SK-N-SH (cell line): ENCODE measurements at regions not wholly inside any gene's neighbourhood (a gene's known extent, or its start where the extent isn't known, plus 50 kb on each side); places are given as distances from the start of the nearest gene placed in this dataset.

Source experiments
- CTCF ChIA-PET: fragments of 300-600, 350-600 bp; formaldehyde crosslinking; extraction: SDS; loops from one replicate; lab custom pipeline; 2021; lab: Yijun Ruan, JAX
- POLR2A ChIA-PET: fragments of 350-600 bp; sonication (Branson Sonifier 250); formaldehyde crosslinking; extraction: SDS; loops from one replicate; lab custom pipeline; 2020; ENCODE audit warnings: antibody characterized with exemption, inconsistent platforms; lab: Yijun Ruan, JAX
- DNase-seq: peaks from one replicate; pipeline ENCODE4 v3.0.0; 2012
- H2AFZ ChIP-seq: fragments of 200-600 bp; sonication (generic); 2 replicates; pipeline ENCODE4 v1.8.1; 2016; ENCODE audit warnings: antibody characterized with exemption, mild to moderate bottlenecking, low read depth
- H3F3A ChIP-seq: fragments of 200-600 bp; sonication (generic); replicated peaks from 2 replicates; pipeline ENCODE3; 2016; ENCODE audit warnings: antibody characterized with exemption, mild to moderate bottlenecking; ENCODE audit not compliant: insufficient read depth
- H3K27ac ChIP-seq, 2 experiments: fragments of 200-500 bp in 1 of 2; fragments of 200-600 bp in 1 of 2; sonication (Bioruptor generic) in 1 of 2; sonication (generic), shearing (Covaris generic) in 1 of 2; 2 replicates each; pipeline versions ENCODE4 v1.5.1 to v1.6.1; 2014 to 2016; ENCODE audit warnings: low read depth in 2 of 2, inconsistent platforms in 1 of 2, low read length in 1 of 2, mild to moderate bottlenecking in 1 of 2, mixed read lengths in 1 of 2
- H3K27me3 ChIP-seq: fragments of 200-600 bp; sonication (generic), shearing (Covaris generic); 2 replicates; pipeline ENCODE4 v1.6.1; 2016; ENCODE audit warnings: mixed run types; ENCODE audit not compliant: insufficient read depth
- H3K36me3 ChIP-seq, 2 experiments: fragments of 200-500 bp in 1 of 2; fragments of 200-600 bp in 1 of 2; sonication (Bioruptor generic) in 1 of 2; sonication (generic) in 1 of 2; replicated peaks in 1 of 2; 2 replicates each; pipeline versions ENCODE3 to v1.5.1; 2014 to 2016; ENCODE audit warnings: low read length in 1 of 2, mild to moderate bottlenecking in 1 of 2; ENCODE audit not compliant: insufficient read depth in 2 of 2, control insufficient read depth in 1 of 2
- H3K4me1 ChIP-seq, 2 experiments: fragments of 200-500 bp in 1 of 2; fragments of 200-600 bp in 1 of 2; sonication (Bioruptor generic) in 1 of 2; sonication (generic), shearing (Covaris generic) in 1 of 2; 2 replicates each; pipeline versions ENCODE4 v1.5.1 to v1.6.1; 2014 to 2016; ENCODE audit warnings: low read depth in 1 of 2, low read length in 1 of 2, mixed run types in 1 of 2; ENCODE audit not compliant: insufficient read depth in 2 of 2, control insufficient read depth in 1 of 2
- H3K4me2 ChIP-seq: fragments of 200-600 bp; sonication (generic), shearing (Covaris generic); 2 replicates; pipeline ENCODE4 v1.6.1; 2017; ENCODE audit warnings: mixed run types
- H3K4me3 ChIP-seq, 2 experiments: fragments of 200-500 bp in 1 of 2; fragments of 200-600 bp in 1 of 2; sonication (Bioruptor generic) in 1 of 2; sonication (generic), shearing (Covaris generic) in 1 of 2; 2 replicates each; pipeline versions ENCODE4 v1.5.1 to v1.8.1; 2014 to 2016; ENCODE audit warnings: low read depth in 2 of 2, inconsistent platforms in 1 of 2, low read length in 1 of 2, mild to moderate bottlenecking in 1 of 2, mixed read lengths in 1 of 2, moderate library complexity in 1 of 2
- H3K79me2 ChIP-seq: fragments of 200-600 bp; sonication (generic); 2 replicates; pipeline ENCODE4 v1.8.1; 2017; ENCODE audit warnings: mild to moderate bottlenecking; ENCODE audit not compliant: insufficient read depth
- H3K9ac ChIP-seq: fragments of 200-600 bp; sonication (generic); 2 replicates; pipeline ENCODE4 v1.6.1; 2017; ENCODE audit warnings: mixed run types
- H3K9me2 ChIP-seq: fragments of 200-600 bp; sonication (generic); 2 replicates; pipeline ENCODE4 v1.6.1; 2017; ENCODE audit warnings: mixed run types
- H3K9me3 ChIP-seq: fragments of 200-600 bp; sonication (generic); 2 replicates; pipeline ENCODE4 v1.6.1; 2017; ENCODE audit warnings: mixed run types, mild to moderate bottlenecking, moderate library complexity
- H4K20me1 ChIP-seq: fragments of 200-600 bp; sonication (generic); 2 replicates; pipeline ENCODE4 v1.6.1; 2017; ENCODE audit warnings: mild to moderate bottlenecking, mixed run types; ENCODE audit not compliant: insufficient read depth
- ELF1 ChIP-seq: IDR thresholded peaks from 2 replicates; pipeline ENCODE4 v1.4.0; 2012
- FOXJ3 ChIP-seq: sonication (generic); formaldehyde crosslinking; IDR thresholded peaks from 2 replicates; pipeline ENCODE4 v1.5.1; 2020; ENCODE audit warnings: mild to moderate bottlenecking, missing genetic modification reagents
- GABPA ChIP-seq: IDR thresholded peaks from 2 replicates; pipeline ENCODE4 v1.4.0; 2012; ENCODE audit warnings: low read depth, mild to moderate bottlenecking
- GATA2 ChIP-seq: sonication (generic); formaldehyde crosslinking; IDR thresholded peaks from 2 replicates; pipeline ENCODE4 v1.5.0; 2020; ENCODE audit warnings: mild to moderate bottlenecking, missing genetic modification reagents
- MEF2A ChIP-seq: IDR thresholded peaks from 2 replicates; pipeline ENCODE4 v1.4.0; 2012; ENCODE audit warnings: low read depth, borderline replicate concordance
- PBX3 ChIP-seq: IDR thresholded peaks from 2 replicates; pipeline ENCODE4; 2012
- REST ChIP-seq: IDR thresholded peaks from 2 replicates; pipeline ENCODE4 v1.6.1; 2012; ENCODE audit warnings: mild to moderate bottlenecking, low read depth, low read length, moderate library complexity
- RFX5 ChIP-seq: IDR thresholded peaks from 2 replicates; pipeline ENCODE4 v1.6.1; 2012; ENCODE audit warnings: mild to moderate bottlenecking, improper control_type of control experiment, low read length
- TAF1 ChIP-seq: IDR thresholded peaks from 2 replicates; pipeline ENCODE4 v1.6.1; 2012; ENCODE audit warnings: low read depth, mild to moderate bottlenecking, low read length, moderate library complexity, borderline replicate concordance
- WGBS: methylation state at CpG from one replicate; pipeline ENCODE4 v1.1.6; 2017; ENCODE audit warnings: low lambda C conversion rate; 5-methylcytosine and 5-hydroxymethylcytosine counted together

DNA sequence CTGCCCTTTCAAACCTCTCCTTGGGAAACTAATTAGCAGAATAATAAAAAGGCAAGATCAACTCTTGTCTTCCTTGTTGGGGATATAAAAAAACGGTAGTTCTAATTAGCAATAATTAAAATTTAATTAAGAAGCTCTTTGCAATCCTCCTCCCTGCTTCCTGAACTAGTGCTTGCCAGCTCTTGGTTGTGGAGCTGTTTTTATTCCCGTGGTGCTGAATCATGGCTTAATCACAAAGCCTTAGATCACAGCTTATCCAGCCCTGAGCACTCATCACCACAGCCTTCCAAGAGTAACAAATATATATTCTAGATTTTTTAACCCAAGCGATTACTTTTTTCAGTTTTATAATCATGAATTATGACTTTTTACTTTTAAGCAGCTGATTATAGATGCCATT is 63.2 kb upstream of the INSM2 start:
- TF ChIP-seq TAF1 (no peak), REST (peak; percentile 92)
- Histone ChIP-seq H3K4me3 (no peak overlapping the region), H2AFZ (no peak overlapping the region), H3F3A (no peaks in the 10 kb centered on the region), H3K9me2 (no peaks in the 10 kb centered on the region), H3K27me3 (no peaks in the 10 kb centered on the region), H3K36me3 (no peaks in the 10 kb centered on the region), H3K4me1 (no peaks in the 10 kb centered on the region; a peak in 1 of 4 replicates), H3K9ac (no peak overlapping the region), H3K9me3 (no peaks in the 10 kb centered on the region), H3K27ac (no peak overlapping the region), H3K4me2 (no peak overlapping the region), H3K79me2 (no peaks in the 10 kb centered on the region), H4K20me1 (no peaks in the 10 kb centered on the region)
- 37% methylated on average over 3 of the region's 3 CpGs for WGBS
- ChIA-PET POLR2A (no interaction called here), CTCF (interaction anchor here (0.6 to 0.7 kb wide), 2 partner anchors 19 to 32 kb away, joined by 3 read pairs; no protein-coding TSS in a partner anchor)
- DNase-seq, result no peak

DNA sequence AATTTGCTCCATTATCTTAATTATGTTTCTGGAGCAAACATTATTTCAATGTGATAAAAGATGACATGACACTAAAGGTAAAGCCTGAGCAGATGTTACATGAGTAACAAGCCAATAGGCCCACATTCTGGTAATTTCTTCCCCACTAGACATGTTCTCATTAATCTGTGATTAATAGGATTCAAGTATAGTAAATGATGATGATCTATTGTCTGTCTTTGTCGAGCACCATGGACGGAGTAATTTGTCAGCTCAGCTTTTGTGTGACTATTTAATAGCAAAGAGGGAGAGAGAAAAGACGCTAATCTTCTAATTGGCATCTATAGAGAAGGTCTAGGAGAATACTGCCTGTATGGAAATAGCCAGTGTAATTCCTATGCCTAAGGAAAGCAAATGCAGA is 62.2 kb upstream of the INSM2 start:
- Histone ChIP-seq H3K27me3 (no peaks in the 10 kb centered on the region), H3K9me2 (no peaks in the 10 kb centered on the region), H2AFZ (no peak overlapping the region), H3F3A (no peaks in the 10 kb centered on the region), H4K20me1 (no peaks in the 10 kb centered on the region), H3K4me1 (no peaks in the 10 kb centered on the region; a peak in 1 of 4 replicates), H3K27ac (no peak overlapping the region), H3K4me2 (no peak overlapping the region), H3K9me3 (no peaks in the 10 kb centered on the region), H3K36me3 (no peaks in the 10 kb centered on the region), H3K9ac (no peak overlapping the region), H3K79me2 (no peaks in the 10 kb centered on the region), H3K4me3 (no peak overlapping the region)
- CTCF ChIA-PET, result no interaction called here
- POLR2A ChIA-PET, result no interaction called here
- DNase-seq, result no peak
- no peak for TF ChIP-seq GABPA
- TF ChIP-seq ELF1, result no peak
- TF ChIP-seq FOXJ3 (CRISPR knock-in tag), result no peak
- TF ChIP-seq GATA2 (CRISPR knock-in tag), result no peak
- no peak for TF ChIP-seq REST
- TF ChIP-seq PBX3, result no peak
- no peak for TF ChIP-seq MEF2A
- TF ChIP-seq RFX5, result no peak
- TF ChIP-seq, all 33 proteins: peak for 0
- WGBS, result 43% methylated on average over 3 of the region's 3 CpGs
